ENCODE measurements at regions not wholly inside any gene's neighbourhood (a gene's known extent, or its start where the extent isn't known, plus 50 kb on each side); places are given as distances from the start of the nearest gene placed in this dataset.

GRCh38 chr10:131640045-131640644 is 260.7 kb upstream of the PPP2R2D start:
- peaks cover 4% of the 10 kb centered on the region; the same call in 1 of the 2 replicates for H3K9me3 ChIP-seq
- H3K9me3 Mint-ChIP-seq (ENCODE audit: unreplicated experiment): no peaks in the 10 kb centered on the region
- intact Hi-C loops (cut with micrococcal nuclease; ENCODE audit: unreplicated experiment): no loop called here
- DNase-seq: no peak
- no peak overlapping the region for H3K27ac Mint-ChIP-seq (ENCODE audit: unreplicated experiment)
- H3K36me3 Mint-ChIP-seq (ENCODE audit: insufficient read depth, unreplicated experiment): no peaks in the 10 kb centered on the region
- peaks cover 6% of the 10 kb centered on the region for H3K4me1 Mint-ChIP-seq (ENCODE audit: low read depth, unreplicated experiment)
- no peak overlapping the region for H3K4me3 Mint-ChIP-seq (ENCODE audit: unreplicated experiment)
- peaks cover 10% of the 10 kb centered on the region for H3K4me1 ChIP-seq
- no peak overlapping the region for H3K4me3 ChIP-seq (ENCODE audit: low read depth, low read length)
- ChIA-PET CTCF (no interaction called here), POLR2A (no interaction called here)
- no peaks in the 10 kb centered on the region for H3K36me3 ChIP-seq (ENCODE audit: control insufficient read depth, insufficient read depth, low read length)
- no peaks in the 10 kb centered on the region for H3K27me3 Mint-ChIP-seq (ENCODE audit: insufficient read depth, unreplicated experiment)
- no peaks in the 10 kb centered on the region for H3K27me3 ChIP-seq (replicated peaks; ENCODE audit: control insufficient read depth, insufficient read depth, low read length)
- no TSS peak for BruUV-seq (replicated peaks)
- no peak for TF ChIP-seq CTCF (IDR thresholded peaks at IDR 0.05; ENCODE audit: insufficient read depth in 1 of 2, low read depth in 1 of 2, low read length in 1 of 2, severe bottlenecking in 1 of 2, unreplicated experiment in 1 of 2)

GRCh38 chr10:131641231-131641630 is 259.6 kb upstream of the PPP2R2D start:
- Histone ChIP-seq H3K4me3 (ENCODE audit: low read depth, low read length) (no peak overlapping the region), H3K36me3 (ENCODE audit: control insufficient read depth, insufficient read depth, low read length) (no peaks in the 10 kb centered on the region), H3K9me3 (peaks cover 4% of the 10 kb centered on the region; the same call in 1 of the 2 replicates), H3K27me3 (replicated peaks; ENCODE audit: control insufficient read depth, insufficient read depth, low read length) (no peaks in the 10 kb centered on the region), H3K4me1 (peaks cover 10% of the 10 kb centered on the region)
- Mint-ChIP-seq H3K9me3 (ENCODE audit: unreplicated experiment) (no peaks in the 10 kb centered on the region), H3K4me1 (ENCODE audit: low read depth, unreplicated experiment) (peaks cover 6% of the 10 kb centered on the region), H3K27ac (ENCODE audit: unreplicated experiment) (peak overlapping the region; percentile 43), H3K36me3 (ENCODE audit: insufficient read depth, unreplicated experiment) (no peaks in the 10 kb centered on the region), H3K4me3 (ENCODE audit: unreplicated experiment) (peak overlapping the region; percentile 23), H3K27me3 (ENCODE audit: insufficient read depth, unreplicated experiment) (no peaks in the 10 kb centered on the region)
- POLR2A ChIA-PET: no interaction called here
- BruUV-seq (replicated peaks): no TSS peak
- intact Hi-C loops (cut with micrococcal nuclease; ENCODE audit: unreplicated experiment): no loop called here
- no peak for TF ChIP-seq CTCF (IDR thresholded peaks at IDR 0.05; ENCODE audit: insufficient read depth in 1 of 2, low read depth in 1 of 2, low read length in 1 of 2, severe bottlenecking in 1 of 2, unreplicated experiment in 1 of 2)
- CTCF ChIA-PET: interaction anchor here (0.9 kb wide), 1 partner anchor 89 kb away, joined by 3 read pairs; no protein-coding TSS in a partner anchor
- DNase-seq: peak; percentile 79 to 83

GRCh38 chr10:131641898-131642297 is 258.9 kb upstream of the PPP2R2D start:
- Histone ChIP-seq H3K27me3 (replicated peaks; ENCODE audit: control insufficient read depth, insufficient read depth, low read length) (no peaks in the 10 kb centered on the region), H3K4me3 (ENCODE audit: low read depth, low read length) (no peak overlapping the region), H3K9me3 (peaks cover 4% of the 10 kb centered on the region; the same call in 1 of the 2 replicates), H3K4me1 (peaks cover 10% of the 10 kb centered on the region), H3K36me3 (ENCODE audit: control insufficient read depth, insufficient read depth, low read length) (no peaks in the 10 kb centered on the region)
- no peaks in the 10 kb centered on the region for H3K27me3 Mint-ChIP-seq (ENCODE audit: insufficient read depth, unreplicated experiment)
- POLR2A ChIA-PET: no interaction called here
- no peak overlapping the region for H3K4me3 Mint-ChIP-seq (ENCODE audit: unreplicated experiment)
- peaks cover 6% of the 10 kb centered on the region for H3K4me1 Mint-ChIP-seq (ENCODE audit: low read depth, unreplicated experiment)
- peak overlapping the region; percentile 43 for H3K27ac Mint-ChIP-seq (ENCODE audit: unreplicated experiment)
- intact Hi-C loops (cut with micrococcal nuclease; ENCODE audit: unreplicated experiment): no loop called here
- TF ChIP-seq CTCF (IDR thresholded peaks at IDR 0.05; ENCODE audit: insufficient read depth in 1 of 2, low read depth in 1 of 2, low read length in 1 of 2, severe bottlenecking in 1 of 2, unreplicated experiment in 1 of 2): no peak
- no peaks in the 10 kb centered on the region for H3K9me3 Mint-ChIP-seq (ENCODE audit: unreplicated experiment)
- CTCF ChIA-PET: interaction anchor here (0.9 kb wide), 1 partner anchor 88 kb away, joined by 3 read pairs; no protein-coding TSS in a partner anchor
- DNase-seq: no peak
- H3K36me3 Mint-ChIP-seq (ENCODE audit: insufficient read depth, unreplicated experiment): no peaks in the 10 kb centered on the region
- BruUV-seq (replicated peaks): no TSS peak

Data from Caco-2 (cell line).